Psoas muscle (tissue), 7 donors: ENCODE measurements at regions not wholly inside any gene's neighbourhood (a gene's known extent, or its start where the extent isn't known, plus 50 kb on each side); places are given as distances from the start of the nearest gene placed in this dataset.

Experiments used
- ATAC-seq, 4 donors: fragments of 200-7000 bp; cut with Tn5 transposase; one replicate each; pipeline ENCODE4 v1.9.1; 2020; ENCODE audit warnings: moderate library complexity in 3 of 4, mild to moderate bottlenecking in 2 of 4
- DNase-seq, 2 donors: peaks; one replicate each; pipeline ENCODE4 v3.0.0-alpha.2; 2020
- H3K27ac ChIP-seq: fragments of 200-600 bp; one replicate; pipeline ENCODE4 v1.8.0; 2022
- H3K27me3 ChIP-seq, 3 donors: fragments of 200-600 bp in 1 of 3; one replicate each; pipeline versions ENCODE4 v1.6.1 to v1.8.0; 2013 to 2022; ENCODE audit warnings: low read length in 2 of 3, mild to moderate bottlenecking in 2 of 3, moderate library complexity in 1 of 3; ENCODE audit not compliant: insufficient read depth in 3 of 3
- H3K36me3 ChIP-seq, 2 donors: fragments of 200-600 bp in 1 of 2; one replicate each; pipeline versions ENCODE4 v1.6.1 to v1.8.0; 2013 to 2022; ENCODE audit warnings: low read depth in 1 of 2, mild to moderate bottlenecking in 1 of 2, moderate library complexity in 1 of 2; ENCODE audit not compliant: insufficient read depth in 1 of 2
- H3K4me1 ChIP-seq: fragments of 200-600 bp; one replicate; pipeline ENCODE4 v1.8.0; 2022
- H3K4me3 ChIP-seq: fragments of 200-600 bp; one replicate; pipeline ENCODE4 v1.8.0; 2022; ENCODE audit warnings: mild to moderate bottlenecking
- H3K9me3 ChIP-seq: fragments of 200-600 bp; one replicate; pipeline ENCODE4 v1.8.0; 2022
- CTCF ChIP-seq: fragments of 200-600 bp; IDR thresholded peaks from one replicate; pipeline ENCODE4 v1.8.0; 2022; ENCODE audit warnings: antibody characterized with exemption
- WGBS, 3 donors: extraction: QIAGEN DNeasy Blood & Tissue Kit; methylation state at CpG; one replicate each; pipeline versions ENCODE4 v1.1.6 to v1.1.7; 2013; 5-methylcytosine and 5-hydroxymethylcytosine counted together
- intact Hi-C, 2 donors: fragments of 100-400 bp; cut with DNase I; formaldehyde crosslinking; loops; one replicate each; pipeline versions ENCODE4 v1.11.0 to v1.14.2; 2022
- donor health status: healthy with polysubstance abuse.
- donor health status: DM: no; HTN: no; CAD: no; lungs with moderate emphysema.
- donor health status: Bipolar disorder and iron deficiency.
- donor health status: healthy.
- donor health status: DM: yes; HTN: yes; CAD: no.
- donor health status: DM: no; HTN: no; CAD: no.
- donor health status: DM: yes; HTN: yes; CAD: no.

GRCh38 chr12:116429826-116430360 lies 129.3 kb upstream of the MAP1LC3B2 start:
- no peak for DNase-seq
- no peak for TF ChIP-seq CTCF
- ATAC-seq = no peak
- peaks cover 12% of the 10 kb centered on the region for H3K4me1 ChIP-seq
- no peaks in the 10 kb centered on the region for H3K27me3 ChIP-seq
- intact Hi-C loops = no loop called here
- WGBS, 3 donors = 89 to 93% (median 90%) methylated on average over 7 of the region's 7 CpGs
- H3K9me3 ChIP-seq = no peaks in the 10 kb centered on the region
- no peak overlapping the region for H3K4me3 ChIP-seq
- no peaks in the 10 kb centered on the region for H3K36me3 ChIP-seq
- no peak overlapping the region for H3K27ac ChIP-seq

- peaks cover 12% of the 10 kb centered on the region for H3K4me1 ChIP-seq
- TF ChIP-seq CTCF = no peak
- intact Hi-C loops = no loop called here
- ATAC-seq = no peak
- H3K36me3 ChIP-seq = no peaks in the 10 kb centered on the region
- 92 to 100% (median 96%) methylated on average over 4 to 5 of the region's 5 CpGs for WGBS, 3 donors
- no peaks in the 10 kb centered on the region for H3K9me3 ChIP-seq
- no peak for DNase-seq
- H3K27me3 ChIP-seq = no peaks in the 10 kb centered on the region
- H3K4me3 ChIP-seq = no peak overlapping the region
- H3K27ac ChIP-seq = no peak overlapping the region
Measured at GRCh38 chr12:116430911-116431565, 128.1 kb upstream of the MAP1LC3B2 start.

GRCh38 chr12:116431677-116432300 lies 127.4 kb upstream of the MAP1LC3B2 start:
- Histone ChIP-seq H3K36me3 (no peaks in the 10 kb centered on the region), H3K27me3 (no peaks in the 10 kb centered on the region), H3K9me3 (no peaks in the 10 kb centered on the region), H3K27ac (no peak overlapping the region), H3K4me3 (no peak overlapping the region), H3K4me1 (peaks cover 12% of the 10 kb centered on the region)
- no peak for ATAC-seq
- no peak for DNase-seq
- intact Hi-C loops = no loop called here
- TF ChIP-seq CTCF = no peak
- 92% methylated on average over 13 of the region's 13 CpGs for WGBS, 3 donors

- DNase-seq (no peak), ATAC-seq (no peak)
- intact Hi-C loops = no loop called here
- H3K27me3 ChIP-seq = no peaks in the 10 kb centered on the region
- 43 to 54% (median 43%) methylated on average over 4 of the region's 4 CpGs for WGBS, 3 donors
- H3K9me3 ChIP-seq = no peaks in the 10 kb centered on the region
- H3K4me3 ChIP-seq = no peak overlapping the region
- H3K4me1 ChIP-seq = peaks cover 12% of the 10 kb centered on the region
- H3K27ac ChIP-seq = no peak overlapping the region
- no peak for TF ChIP-seq CTCF
- H3K36me3 ChIP-seq = no peaks in the 10 kb centered on the region
Measured at GRCh38 chr12:116432314-116432750, 126.8 kb upstream of the MAP1LC3B2 start.
